Activated CD4-positive, alpha-beta T cell treated with anti-CD3 and anti-CD28 coated beads, Interleukin-2, amount 50 U/mL, for 48 hours (primary cell): ENCODE measurements at regions not wholly inside any gene's neighbourhood (a gene's known extent, or its start where the extent isn't known, plus 50 kb on each side); places are given as distances from the start of the nearest gene placed in this dataset.
"Not testable (repeated sequence)": the region's sequence is repeated elsewhere in the genome, so short reads cannot be mapped to it uniquely, and the experiment has no call there.

Experiments used
- DNase-seq, 2 experiments: peaks; one replicate each; pipeline ENCODE4 v3.0.0-alpha.2; 2020

- no peak for DNase-seq
Measured at GRCh38 chr11:41714101-41714500, 254.6 kb upstream of the LRRC4C start.

- no peak for DNase-seq
Measured at GRCh38 chr11:41716862-41717261, 257.4 kb upstream of the LRRC4C start.

- DNase-seq, result no peak
Measured at GRCh38 chr11:41720761-41721160, 261.3 kb upstream of the LRRC4C start.

- not testable (repeated sequence) for DNase-seq
Measured at GRCh38 chr11:41728161-41728560, 268.7 kb upstream of the LRRC4C start.

- DNase-seq, result no peak
Measured at GRCh38 chr11:41775296-41775695, 315.8 kb upstream of the LRRC4C start.

GRCh38 chr11:41779401-41779960 is 320.0 kb upstream of the LRRC4C start:
- no peak for DNase-seq

- DNase-seq, result no peak
Measured at GRCh38 chr11:41781441-41781840, 322.0 kb upstream of the LRRC4C start.

GRCh38 chr11:41784513-41785335 is 325.3 kb upstream of the LRRC4C start:
- DNase-seq, result no peak

GRCh38 chr11:41786087-41786486 is 326.6 kb upstream of the LRRC4C start:
- no peak for DNase-seq

GRCh38 chr11:41788177-41788576 is 328.7 kb upstream of the LRRC4C start:
- no peak for DNase-seq

GRCh38 chr11:41789376-41789775 is 329.9 kb upstream of the LRRC4C start:
- no peak for DNase-seq

GRCh38 chr11:41795004-41795403 is 335.6 kb upstream of the LRRC4C start:
- no peak for DNase-seq

GRCh38 chr11:41799754-41800153 is 340.3 kb upstream of the LRRC4C start:
- DNase-seq, result no peak

GRCh38 chr11:41803895-41804294 is 344.4 kb upstream of the LRRC4C start:
- DNase-seq, result no peak

- DNase-seq, result no peak
Measured at GRCh38 chr11:41816396-41816795, 356.9 kb upstream of the LRRC4C start.

- DNase-seq, result not testable (repeated sequence)
Measured at GRCh38 chr11:41824287-41824686, 364.8 kb upstream of the LRRC4C start.

- no peak for DNase-seq
Measured at GRCh38 chr11:41826085-41826484, 366.6 kb upstream of the LRRC4C start.

- DNase-seq, result no peak
Measured at GRCh38 chr11:41836431-41836830, 377.0 kb upstream of the LRRC4C start.

GRCh38 chr11:41842673-41843072 is 383.2 kb upstream of the LRRC4C start:
- no peak for DNase-seq

GRCh38 chr11:41845066-41845465 is 385.6 kb upstream of the LRRC4C start:
- no peak for DNase-seq

- DNase-seq, result no peak
Measured at GRCh38 chr11:41848349-41848748, 388.9 kb upstream of the LRRC4C start.

GRCh38 chr11:41849250-41849649 is 389.8 kb upstream of the LRRC4C start:
- no peak for DNase-seq

- DNase-seq, result no peak
Measured at GRCh38 chr11:41851743-41852142, 392.3 kb upstream of the LRRC4C start.

GRCh38 chr11:41861838-41862237 is 402.4 kb upstream of the LRRC4C start:
- DNase-seq, result no peak

- no peak for DNase-seq
Measured at GRCh38 chr11:41866525-41866924, 407.1 kb upstream of the LRRC4C start.
